GM23248 (cell line): ENCODE measurements at regions not wholly inside any gene's neighbourhood (a gene's known extent, or its start where the extent isn't known, plus 50 kb on each side); places are given as distances from the start of the nearest gene placed in this dataset.
A peak's percentile ranks its signal among the peaks of the same experiment; 100 is the strongest.

Source experiments
- DNase-seq: peaks from one replicate; pipeline ENCODE4 v3.0.0-alpha.2; 2015
- H2AFZ ChIP-seq: fragments of 200-600 bp; sonication (generic); 2 replicates; pipeline ENCODE4 v1.6.1; 2016; ENCODE audit warnings: antibody characterized with exemption
- H3F3A ChIP-seq: fragments of 200-600 bp; sonication (generic); 2 replicates; pipeline ENCODE4 v1.6.1; 2016; ENCODE audit warnings: mild to moderate bottlenecking, antibody characterized with exemption, mixed run types; ENCODE audit not compliant: insufficient read depth
- H3K27ac ChIP-seq: fragments of 200-600 bp; sonication (generic); 2 replicates; pipeline ENCODE4 v1.5.1; 2016; ENCODE audit warnings: mild to moderate bottlenecking
- H3K27me3 ChIP-seq: fragments of 200-600 bp; sonication (generic); replicated peaks from 2 replicates; pipeline ENCODE4 v1.6.1; 2016; ENCODE audit warnings: mild to moderate bottlenecking; ENCODE audit not compliant: insufficient read depth
- H3K36me3 ChIP-seq: fragments of 200-600 bp; sonication (generic); 2 replicates; pipeline ENCODE4 v1.6.1; 2016; ENCODE audit warnings: low read depth, mild to moderate bottlenecking
- H3K4me1 ChIP-seq: fragments of 200-600 bp; sonication (generic); 2 replicates; pipeline ENCODE4 v1.6.1; 2016; ENCODE audit warnings: mild to moderate bottlenecking; ENCODE audit not compliant: insufficient read depth
- H3K4me2 ChIP-seq: fragments of 200-600 bp; sonication (generic); one replicate; pipeline ENCODE4 v1.6.1; 2016; ENCODE audit warnings: mild to moderate bottlenecking; ENCODE audit not compliant: unreplicated experiment
- H3K4me3 ChIP-seq: fragments of 200-600 bp; sonication (generic); 2 replicates; pipeline ENCODE4 v1.5.1; 2016; ENCODE audit warnings: mild to moderate bottlenecking
- H3K79me2 ChIP-seq: fragments of 200-600 bp; sonication (generic); 2 replicates; pipeline ENCODE4 v1.6.1; 2016; ENCODE audit warnings: mild to moderate bottlenecking; ENCODE audit not compliant: insufficient read depth
- H3K9ac ChIP-seq: fragments of 200-600 bp; sonication (generic); 2 replicates; pipeline ENCODE4 v1.6.1; 2016; ENCODE audit warnings: mild to moderate bottlenecking
- H3K9me2 ChIP-seq: fragments of 200-600 bp; sonication (generic); 2 replicates; pipeline ENCODE4 v1.6.1; 2016; ENCODE audit warnings: mixed run types, mild to moderate bottlenecking, moderate library complexity; ENCODE audit not compliant: insufficient read depth
- H3K9me3 ChIP-seq: fragments of 200-600 bp; sonication (generic); one replicate; pipeline ENCODE4 v1.6.1; 2017; ENCODE audit warnings: low read depth
- H4K20me1 ChIP-seq: fragments of 200-600 bp; sonication (generic); 2 replicates; pipeline ENCODE4 v1.6.0; 2016; ENCODE audit not compliant: insufficient read depth
- EZH2 ChIP-seq: fragments of 200-600 bp; sonication (generic); IDR thresholded peaks from 2 replicates; pipeline ENCODE4 v1.6.1; 2018; ENCODE audit warnings: antibody characterized with exemption, mild to moderate bottlenecking; ENCODE audit not compliant: insufficient read depth, poor library complexity, severe bottlenecking
- EZH2phosphoT487 ChIP-seq: fragments of 200-600 bp; sonication (generic); IDR thresholded peaks from 2 replicates; pipeline ENCODE4 v1.6.1; 2018; ENCODE audit warnings: antibody characterized with exemption, moderate library complexity, mild to moderate bottlenecking, low read depth; ENCODE audit not compliant: insufficient read depth
- WGBS, 2 experiments: methylation state at CpG; one replicate each; pipeline ENCODE4 v1.1.6; 2015 to 2017; ENCODE audit warnings: low lambda C conversion rate in 2 of 2, low coverage in 1 of 2; ENCODE audit errors: missing lambda C conversion rate in 2 of 2; 5-methylcytosine and 5-hydroxymethylcytosine counted together
- in situ Hi-C: fragments of 300-500 bp; cut with MboI; formaldehyde crosslinking; loops from 2 replicates; pipeline ENCODE4 v1.15.0; 2020

DNA sequence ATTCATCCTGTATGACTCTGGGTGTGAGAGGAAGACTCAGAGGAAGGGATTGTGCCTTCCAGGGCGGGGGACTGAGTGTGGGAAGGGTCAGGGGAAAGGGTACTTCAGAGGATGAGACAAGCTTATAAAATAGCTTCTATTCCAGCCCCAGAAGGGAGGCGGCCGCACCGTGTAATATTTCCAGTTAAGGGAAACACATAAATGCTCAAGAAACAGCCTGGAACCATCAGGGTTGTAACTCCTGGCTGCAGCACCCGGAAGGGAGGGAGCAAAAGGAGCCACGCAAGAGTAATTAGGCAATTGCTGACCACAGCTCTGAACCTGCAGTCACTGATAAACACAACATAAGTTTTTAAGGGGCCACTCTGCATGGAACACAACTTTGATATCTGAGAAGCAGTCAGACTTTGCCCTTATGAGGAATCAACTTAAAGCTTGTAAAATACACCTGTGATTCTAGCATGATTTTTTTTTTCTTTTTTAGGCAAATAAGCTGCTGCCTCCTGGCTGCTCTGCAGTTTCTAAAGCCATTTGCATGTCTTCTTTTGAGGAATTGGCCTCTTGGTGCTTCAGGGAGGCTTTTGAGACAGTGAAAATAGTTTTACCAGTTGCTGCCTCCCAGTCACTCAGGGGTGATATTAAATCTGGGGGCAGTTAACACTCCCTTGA, 382.7 kb downstream of the ENC1 start:
- TF ChIP-seq EZH2: no peak
- no peak for TF ChIP-seq EZH2phosphoT487
- H2AFZ ChIP-seq: peak overlapping the region; percentile 42; the same call in 1 of the 2 replicates
- H3K4me1 ChIP-seq: no peaks in the 10 kb centered on the region; the same call in 1 of the 2 replicates
- H3F3A ChIP-seq: no peaks in the 10 kb centered on the region
- in situ Hi-C loops: no loop called here
- no peak overlapping the region for H3K4me3 ChIP-seq
- 14 to 17% methylated on average over 6 of the region's 6 CpGs for WGBS, 2 experiments
- no peaks in the 10 kb centered on the region for H3K9me3 ChIP-seq
- no peak overlapping the region for H3K27ac ChIP-seq
- no peaks in the 10 kb centered on the region; the same call in 1 of the 2 replicates for H3K27me3 ChIP-seq
- H3K9ac ChIP-seq: no peak overlapping the region
- H3K36me3 ChIP-seq: no peaks in the 10 kb centered on the region
- peak; percentile 48 for DNase-seq
- peak overlapping the region; percentile 0 for H3K4me2 ChIP-seq
- H3K9me2 ChIP-seq: no peaks in the 10 kb centered on the region
- no peaks in the 10 kb centered on the region for H4K20me1 ChIP-seq
- H3K79me2 ChIP-seq: no peaks in the 10 kb centered on the region

DNA sequence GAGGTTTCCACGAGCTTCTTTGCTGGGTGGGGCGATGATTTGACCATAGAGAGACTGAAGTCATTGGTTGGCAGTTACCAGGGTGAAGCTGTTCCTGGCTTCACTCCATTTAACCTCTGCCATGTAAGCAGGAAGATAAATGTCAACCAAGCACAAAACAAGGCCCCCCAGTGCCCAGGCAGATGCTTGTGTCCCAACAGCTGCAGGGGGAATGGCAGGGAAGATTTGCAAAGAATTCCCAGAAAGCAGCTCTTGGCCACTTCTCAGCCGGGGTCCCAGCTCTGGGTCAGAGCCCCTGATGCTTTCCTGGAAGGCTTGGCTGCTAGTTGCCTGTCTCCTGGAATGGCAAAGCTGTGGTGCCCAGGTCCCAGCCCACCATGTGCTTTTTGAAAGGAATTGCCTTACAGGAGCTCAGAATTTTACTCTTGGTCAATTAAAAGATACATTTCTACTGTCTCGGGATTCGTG, 383.4 kb downstream of the ENC1 start:
- Histone ChIP-seq H3K4me1 (no peaks in the 10 kb centered on the region; the same call in 1 of the 2 replicates), H3K4me3 (no peak overlapping the region), H3K9ac (no peak overlapping the region), H3K9me3 (no peaks in the 10 kb centered on the region), H3K4me2 (no peak overlapping the region), H3K36me3 (no peaks in the 10 kb centered on the region), H4K20me1 (no peaks in the 10 kb centered on the region), H2AFZ (0 out of 2 replicates have a peak overlapping the region, but pooled peaks have one; percentile 42), H3K27me3 (no peaks in the 10 kb centered on the region; the same call in 1 of the 2 replicates), H3K79me2 (no peaks in the 10 kb centered on the region), H3F3A (no peaks in the 10 kb centered on the region), H3K9me2 (no peaks in the 10 kb centered on the region), H3K27ac (no peak overlapping the region)
- DNase-seq: no peak
- 15 to 25% methylated on average over 5 of the region's 5 CpGs for WGBS, 2 experiments
- in situ Hi-C loops: no loop called here
- no peak for TF ChIP-seq EZH2
- TF ChIP-seq EZH2phosphoT487: no peak

DNA sequence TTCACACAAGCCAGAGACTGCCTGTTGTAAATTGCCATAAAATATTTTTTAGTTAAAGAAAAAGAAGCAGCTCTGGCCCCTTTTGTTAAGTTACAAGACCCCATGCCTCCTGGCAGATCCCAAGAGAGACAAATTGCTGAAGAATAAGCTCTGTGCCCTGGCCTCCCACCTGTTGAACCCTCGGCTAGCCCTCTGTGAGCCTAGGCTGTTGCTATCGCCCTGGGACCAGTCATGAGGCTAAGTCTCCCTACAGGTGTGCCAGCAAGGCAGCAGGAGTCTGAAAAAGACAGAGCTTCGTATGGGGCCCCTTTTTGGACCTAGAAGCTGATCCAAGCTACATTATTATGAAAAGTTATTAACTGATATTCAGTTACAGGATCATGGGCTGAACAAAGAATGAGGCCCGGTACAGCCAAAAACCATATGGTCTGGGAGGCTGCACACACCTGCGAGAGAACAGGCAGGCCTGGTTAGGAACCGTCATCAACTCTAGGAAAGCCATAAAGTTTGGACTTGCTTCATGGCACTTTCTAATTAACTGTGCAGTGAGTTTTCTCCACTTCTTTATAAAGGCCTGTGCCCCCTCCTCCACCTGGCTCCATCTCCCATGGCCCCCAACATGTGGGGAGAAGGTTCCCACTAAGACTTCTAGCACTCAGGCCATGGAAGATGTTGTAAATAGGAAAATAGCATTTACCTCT, 384.7 kb downstream of the ENC1 start:
- 74 to 75% methylated on average over 6 of the region's 6 CpGs for WGBS, 2 experiments
- Histone ChIP-seq H3F3A (peaks cover 9% of the 10 kb centered on the region), H3K4me3 (no peak overlapping the region), H3K79me2 (no peaks in the 10 kb centered on the region), H3K9me3 (no peaks in the 10 kb centered on the region), H4K20me1 (no peaks in the 10 kb centered on the region), H2AFZ (no peak overlapping the region), H3K27me3 (no peaks in the 10 kb centered on the region; the same call in 1 of the 2 replicates), H3K36me3 (no peaks in the 10 kb centered on the region), H3K27ac (no peak overlapping the region), H3K9ac (no peak overlapping the region), H3K4me2 (no peak overlapping the region), H3K4me1 (peaks cover 10% of the 10 kb centered on the region), H3K9me2 (no peaks in the 10 kb centered on the region)
- in situ Hi-C loops: no loop called here
- no peak for DNase-seq
- TF ChIP-seq EZH2 (no peak), EZH2phosphoT487 (no peak)

DNA sequence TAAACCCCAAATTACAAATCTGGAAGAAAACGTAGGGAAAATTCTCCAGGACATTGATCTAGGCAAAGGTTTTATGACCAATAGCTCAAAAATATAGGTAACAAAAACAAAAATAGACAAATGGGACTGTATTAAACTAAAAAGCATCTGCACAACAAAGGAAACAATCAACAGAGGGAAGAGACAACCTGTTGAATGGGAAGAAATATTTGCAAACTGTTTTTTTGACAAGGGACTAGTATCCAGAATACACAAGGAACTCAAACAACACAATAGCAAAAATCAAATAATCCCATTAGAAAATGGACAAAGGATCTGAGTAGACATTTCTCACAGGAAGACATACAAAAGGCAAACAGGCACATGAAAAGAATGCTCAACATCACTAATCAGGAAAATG, 386.3 kb downstream of the ENC1 start:
- Histone ChIP-seq H3K9me3 (no peaks in the 10 kb centered on the region), H3K4me3 (no peak overlapping the region), H4K20me1 (no peaks in the 10 kb centered on the region), H2AFZ (no peak overlapping the region), H3K36me3 (no peaks in the 10 kb centered on the region), H3K27me3 (no peaks in the 10 kb centered on the region; the same call in 1 of the 2 replicates), H3F3A (peaks cover 20% of the 10 kb centered on the region), H3K4me1 (peaks cover 16% of the 10 kb centered on the region), H3K27ac (no peak overlapping the region), H3K79me2 (no peaks in the 10 kb centered on the region), H3K4me2 (no peak overlapping the region), H3K9ac (no peak overlapping the region), H3K9me2 (no peaks in the 10 kb centered on the region)
- in situ Hi-C loops: no loop called here
- TF ChIP-seq EZH2 (no peak), EZH2phosphoT487 (no peak)
- WGBS, 2 experiments: 89 to 95% methylated on average over 1 of the region's 1 CpG
- no peak for DNase-seq
